A673 (cell line): ENCODE measurements at regions not wholly inside any gene's neighbourhood (a gene's known extent, or its start where the extent isn't known, plus 50 kb on each side); places are given as distances from the start of the nearest gene placed in this dataset.

Experiments used
- EZH2 ChIP-seq: fragments of 200-600 bp; sonication (generic); IDR thresholded peaks from 2 replicates; pipeline ENCODE4 v1.6.1; 2017; ENCODE audit warnings: borderline replicate concordance, low read depth, mild to moderate bottlenecking, mixed read lengths, antibody characterized with exemption, low read length; ENCODE audit not compliant: poor library complexity, severe bottlenecking
- TF ChIP-seq, protein P1 (sequence below): fragments of 300-800, 200-600 bp; sonication (generic); conservative IDR thresholded peaks from 2 replicates; pipeline ENCODE4 v1.5.1; 2017; ENCODE audit warnings: low read depth, mild to moderate bottlenecking, antibody characterized with exemption, low read length, moderate library complexity, mixed read lengths

GRCh38 chr6:112883095-112883494 lies 536.0 kb downstream of the RFPL4B start:
- TF ChIP-seq, protein P1, sequence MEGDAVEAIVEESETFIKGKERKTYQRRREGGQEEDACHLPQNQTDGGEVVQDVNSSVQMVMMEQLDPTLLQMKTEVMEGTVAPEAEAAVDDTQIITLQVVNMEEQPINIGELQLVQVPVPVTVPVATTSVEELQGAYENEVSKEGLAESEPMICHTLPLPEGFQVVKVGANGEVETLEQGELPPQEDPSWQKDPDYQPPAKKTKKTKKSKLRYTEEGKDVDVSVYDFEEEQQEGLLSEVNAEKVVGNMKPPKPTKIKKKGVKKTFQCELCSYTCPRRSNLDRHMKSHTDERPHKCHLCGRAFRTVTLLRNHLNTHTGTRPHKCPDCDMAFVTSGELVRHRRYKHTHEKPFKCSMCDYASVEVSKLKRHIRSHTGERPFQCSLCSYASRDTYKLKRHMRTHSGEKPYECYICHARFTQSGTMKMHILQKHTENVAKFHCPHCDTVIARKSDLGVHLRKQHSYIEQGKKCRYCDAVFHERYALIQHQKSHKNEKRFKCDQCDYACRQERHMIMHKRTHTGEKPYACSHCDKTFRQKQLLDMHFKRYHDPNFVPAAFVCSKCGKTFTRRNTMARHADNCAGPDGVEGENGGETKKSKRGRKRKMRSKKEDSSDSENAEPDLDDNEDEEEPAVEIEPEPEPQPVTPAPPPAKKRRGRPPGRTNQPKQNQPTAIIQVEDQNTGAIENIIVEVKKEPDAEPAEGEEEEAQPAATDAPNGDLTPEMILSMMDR, result no peak
- no peak for TF ChIP-seq EZH2
